ENCODE measurements at regions not wholly inside any gene's neighbourhood (a gene's known extent, or its start where the extent isn't known, plus 50 kb on each side); places are given as distances from the start of the nearest gene placed in this dataset.

- peak; percentile 5 for DNase-seq
Observed at GRCh38 chr18:11553098-11553940, 56.1 kb upstream of the SLC35G4 start.

- DNase-seq = no peak
Observed at GRCh38 chr18:11548916-11549551, 60.4 kb upstream of the SLC35G4 start.

GRCh38 chr18:11548396-11548795, 61.0 kb upstream of the SLC35G4 start:
- DNase-seq = no peak

GRCh38 chr18:11544060-11544633, 65.2 kb upstream of the SLC35G4 start:
- no peak for DNase-seq

DNA sequence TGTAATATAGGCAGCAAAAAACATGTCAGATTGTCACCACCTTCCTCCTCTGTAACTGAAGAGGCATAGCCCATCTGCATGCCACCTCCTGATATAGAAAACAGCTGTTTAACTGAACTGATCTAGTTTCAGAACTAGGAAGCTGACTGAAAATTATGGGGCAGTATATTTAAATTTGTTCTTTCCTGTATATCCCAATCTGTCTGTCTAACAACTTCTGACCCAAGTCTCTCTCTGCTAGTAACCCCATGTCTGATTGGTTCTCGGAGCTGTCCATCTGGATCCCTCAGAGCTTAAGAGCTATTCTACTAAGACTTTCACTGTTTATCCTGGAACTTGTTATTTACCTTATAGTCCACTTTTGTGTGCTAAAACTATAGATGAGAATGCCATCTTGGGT, 68.2 kb upstream of the SLC35G4 start:
- no peak for DNase-seq

DNA sequence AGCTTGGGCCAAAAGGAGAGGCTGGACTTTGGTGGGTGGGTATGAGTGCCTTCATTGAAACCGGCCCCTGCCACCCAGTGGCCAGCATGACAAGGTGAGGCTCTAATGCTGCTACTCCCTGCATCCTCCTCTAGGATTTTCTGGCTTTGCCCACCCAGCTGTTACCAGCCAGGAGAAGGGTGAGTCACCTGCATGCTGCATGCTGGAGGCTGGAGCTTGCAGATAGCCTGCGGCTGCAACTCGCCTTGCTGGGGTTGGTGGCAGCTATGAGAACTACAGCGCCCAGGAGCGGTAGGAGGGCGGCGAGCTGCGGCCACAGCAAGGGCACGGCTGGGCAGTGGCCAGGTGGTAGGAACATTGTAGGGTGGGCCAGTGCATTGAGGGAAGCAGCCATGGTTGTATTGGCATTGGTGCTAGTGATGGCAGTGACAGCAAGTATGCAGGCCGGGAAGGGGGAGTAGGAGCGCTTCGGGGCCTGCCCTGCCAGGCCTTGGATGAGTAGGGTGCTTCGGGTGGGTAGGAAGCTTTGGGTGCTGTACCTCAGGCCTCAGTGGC, 75.4 kb upstream of the SLC35G4 start:
- DNase-seq = no peak

- DNase-seq = no peak
Observed at GRCh38 chr18:11533513-11533890, 75.9 kb upstream of the SLC35G4 start.

DNA sequence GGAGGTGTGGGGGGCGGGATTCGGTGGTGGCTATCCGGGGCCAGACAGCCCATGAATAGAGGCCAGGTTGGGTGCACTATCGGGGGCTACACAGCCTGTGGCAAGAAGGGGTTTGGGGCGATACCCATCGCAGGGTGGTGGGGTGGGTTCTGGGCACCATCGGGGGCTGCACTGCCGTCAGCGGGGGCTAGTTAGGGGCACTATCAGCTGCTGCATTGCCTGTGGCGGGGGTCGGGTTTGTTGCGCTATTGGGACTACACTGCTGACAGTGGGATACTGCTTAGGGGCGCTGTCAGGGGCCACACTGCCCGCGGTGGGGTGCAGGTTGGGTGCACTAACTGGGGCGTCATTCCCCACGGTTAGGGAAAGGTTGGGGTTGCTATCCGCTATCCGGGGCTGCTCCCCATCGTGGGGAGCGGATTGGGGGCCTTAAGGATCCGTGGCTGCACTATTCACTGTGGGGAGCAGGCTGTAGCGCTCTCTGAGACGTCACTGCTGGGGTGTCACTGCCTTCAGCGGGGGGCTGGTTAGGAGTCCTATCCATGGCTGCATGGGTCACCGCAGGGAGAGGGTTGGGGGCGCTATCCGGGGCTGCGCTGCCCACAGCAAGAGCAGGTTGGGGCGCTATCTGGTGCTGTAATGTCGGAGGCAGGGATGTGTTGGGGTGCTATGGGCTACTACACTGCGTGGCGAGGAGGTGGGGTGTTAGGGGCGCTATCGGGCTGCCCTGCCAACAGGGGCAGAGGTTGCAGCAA, 76.5 kb upstream of the SLC35G4 start:
- no peak for DNase-seq

- no peak for DNase-seq
Observed at GRCh38 chr18:11529081-11529480, 80.3 kb upstream of the SLC35G4 start.

GRCh38 chr18:11526675-11527074, 82.7 kb upstream of the SLC35G4 start:
- no peak for DNase-seq

- no peak for DNase-seq
Observed at GRCh38 chr18:11523804-11524203, 85.6 kb upstream of the SLC35G4 start.

DNA sequence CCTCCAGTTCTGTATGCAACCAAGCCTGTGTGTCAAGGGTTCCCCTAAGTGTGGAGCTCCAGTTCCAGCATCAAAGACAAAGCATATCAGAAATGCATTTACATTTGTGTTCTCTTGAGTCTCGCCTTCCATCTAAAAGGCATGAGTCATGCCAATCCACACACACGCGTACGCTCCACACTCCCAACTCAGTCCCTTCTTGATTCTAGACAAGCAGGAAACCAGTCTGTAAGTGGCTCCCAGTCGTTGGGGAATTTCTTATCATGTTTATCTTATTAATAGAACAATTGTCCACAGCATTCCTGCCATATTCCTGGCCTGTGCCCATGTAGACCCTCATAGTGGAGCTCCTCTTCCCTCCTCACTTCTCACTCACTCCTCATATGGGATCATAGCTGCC, 86.4 kb upstream of the SLC35G4 start:
- no peak for DNase-seq

- DNase-seq = no peak
Observed at GRCh38 chr18:11521853-11522252, 87.5 kb upstream of the SLC35G4 start.

DNA sequence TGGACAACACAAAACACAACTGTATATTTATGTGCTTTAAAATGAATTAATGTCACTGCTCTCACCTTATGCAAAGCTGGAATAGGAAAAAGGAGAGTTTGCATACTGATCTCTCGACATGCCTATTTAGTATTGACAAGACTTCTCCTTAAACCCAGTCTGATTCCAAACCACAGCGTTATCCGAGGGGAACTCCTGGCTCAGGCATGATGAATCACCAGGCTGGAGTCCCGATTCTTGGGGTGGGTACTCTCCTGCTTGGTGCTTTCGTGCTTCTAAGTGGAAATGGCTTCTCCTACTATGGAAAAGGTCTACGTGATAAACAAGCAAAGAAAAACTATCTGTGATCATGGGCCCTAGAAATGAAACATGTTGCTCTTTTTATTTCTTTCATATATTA, 88.9 kb upstream of the SLC35G4 start:
- peak; percentile 28 for DNase-seq

GRCh38 chr18:11518788-11519685, 90.4 kb upstream of the SLC35G4 start:
- peak; percentile 6 for DNase-seq

- no peak for DNase-seq
Observed at GRCh38 chr18:11517704-11518103, 91.7 kb upstream of the SLC35G4 start.

- DNase-seq = no peak
Observed at GRCh38 chr18:11516751-11517503, 92.5 kb upstream of the SLC35G4 start.

GRCh38 chr18:11514267-11514666, 95.1 kb upstream of the SLC35G4 start:
- DNase-seq = no peak

GRCh38 chr18:11512096-11513025, 97.0 kb upstream of the SLC35G4 start:
- no peak for DNase-seq

GRCh38 chr18:11511434-11512095, 97.8 kb upstream of the SLC35G4 start:
- no peak for DNase-seq

All from NCI-H526 treated with DMSO at 0.1 percent for 48 hours (cell line).